Heart right ventricle (tissue), 16 donors: ENCODE measurements at regions not wholly inside any gene's neighbourhood (a gene's known extent, or its start where the extent isn't known, plus 50 kb on each side); places are given as distances from the start of the nearest gene placed in this dataset.

Source experiments
- ATAC-seq, 8 donors: fragments of 200-7000 bp; cut with Tn5 transposase; one replicate each; pipeline ENCODE4 v1.9.1; 2020; ENCODE audit warnings: mild to moderate bottlenecking in 8 of 8, moderate library complexity in 8 of 8, moderate number of reproducible peaks in 1 of 8
- DNase-seq, 2 donors: peaks; one replicate each; pipeline ENCODE4 v3.0.0-alpha.2; 2020
- H3K27ac ChIP-seq, 10 donors: fragments of 200-600 bp; sonication (generic) in 2 of 10; one replicate each; pipeline versions ENCODE4 v1.5.0 to v1.8.0; 2020 to 2022; ENCODE audit warnings: mild to moderate bottlenecking in 3 of 10
- H3K27me3 ChIP-seq, 7 donors: fragments of 200-600 bp; one replicate each; pipeline ENCODE4 v1.8.0; 2021 to 2022; ENCODE audit warnings: mild to moderate bottlenecking in 2 of 7
- H3K36me3 ChIP-seq, 9 donors: fragments of 200-600 bp; sonication (generic) in 1 of 9; one replicate each; pipeline versions ENCODE4 v1.5.0 to v1.8.0; 2020 to 2022; ENCODE audit warnings: mild to moderate bottlenecking in 2 of 9
- H3K4me1 ChIP-seq, 9 donors: fragments of 200-600 bp; sonication (generic) in 1 of 9; one replicate each; pipeline versions ENCODE4 v1.5.0 to v1.8.0; 2020 to 2022; ENCODE audit warnings: mild to moderate bottlenecking in 4 of 9
- H3K4me3 ChIP-seq, 10 donors: fragments of 200-600 bp; sonication (generic) in 2 of 10; one replicate each; pipeline versions ENCODE4 v1.5.0 to v1.8.0; 2020 to 2022; ENCODE audit warnings: mild to moderate bottlenecking in 7 of 10, moderate library complexity in 2 of 10
- H3K9me3 ChIP-seq, 11 donors: fragments of 200-600 bp in 10 of 11; sonication (generic) in 2 of 11; one replicate each; pipeline versions ENCODE4 v1.5.0 to v1.8.0; 2013 to 2022; ENCODE audit warnings: mild to moderate bottlenecking in 2 of 11, control low read depth in 1 of 11, moderate library complexity in 1 of 11
- WGBS, 2 donors: extraction: QIAGEN DNeasy Blood & Tissue Kit; methylation state at CpG; one replicate each; pipeline ENCODE4 v1.1.7; 2013; ENCODE audit warnings: inconsistent platforms in 1 of 2; 5-methylcytosine and 5-hydroxymethylcytosine counted together
- intact Hi-C, 10 donors: fragments of 100-400 bp; cut with DNase I; formaldehyde crosslinking; loops; one replicate each; pipeline versions ENCODE4 v1.11.1 to v1.14.2; 2022
- TF ChIP-seq, protein P1 (sequence below), 9 donors: fragments of 200-600 bp; sonication (generic) in 2 of 9; IDR thresholded peaks; one replicate each; pipeline versions ENCODE4 v1.5.0 to v1.8.0; 2021 to 2022; ENCODE audit warnings: antibody characterized with exemption in 9 of 9, mild to moderate bottlenecking in 5 of 9, moderate library complexity in 1 of 9
- donor health status: Arrhythmogenic right ventricular cardiomyopathy.
- donor health status: ischemic (EF 13 %, LVEDD 7.1; RV severe dilation, severe dysfunction).
- donor health status: healthy with polysubstance abuse.
- donor health status: DM: no; HTN: yes; CAD: no.
- donor health status: DM: no; HTN: no; CAD: no.
- donor health status: ischemic (EF 25% LVEDD 6.9; RV normal size, moderate dysfunction).
- donor health status: ischemic (EF 25% LVEDD 5.7; RV mildly dilated, moderate dysfunction).
- donor health status: healthy.
- donor health status: DM: yes; HTN: yes; CAD: no.
- donor health status: Ischemic cardiomyopathy.
- donor health status: ischemic (EF 35%, LVEDD 5.7; RV mildly dilated, moderate dysfunction).
- donor health status: nonischemic (EF 11% LVEDD 7.7; RV severe dilation, severe dysfunction).
- donor health status: DM: yes; HTN: yes; CAD: no.
- donor health status: PGD.
- donor health status: ischemic (EF 29% LVEDD 5.4; RV normal size, mild dysfunction).
- donor health status: nonischemic (EF 23%, LVEDD 6.1; RV moderate dilation, normal function).

DNA sequence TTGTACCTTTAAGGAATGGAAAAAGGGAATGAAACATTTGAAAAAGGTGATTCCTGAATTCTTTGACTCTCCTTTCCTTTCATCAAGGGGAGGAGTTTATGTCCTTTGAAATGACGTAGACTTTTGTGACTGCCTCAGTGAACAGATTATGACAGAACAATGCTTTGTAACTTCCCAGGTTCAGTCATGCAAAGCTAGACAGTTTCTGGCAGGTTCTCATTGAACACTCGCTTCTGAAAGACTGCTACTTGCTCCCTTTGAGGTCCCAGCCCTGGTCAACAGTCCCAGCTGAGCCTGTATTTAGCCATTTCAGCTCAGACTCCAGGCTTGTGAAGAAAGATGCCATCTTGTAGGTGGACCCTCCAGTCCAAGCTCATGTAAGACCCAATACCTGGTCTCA is 1178.9 kb downstream of the BCL11B start:
- H3K4me3 ChIP-seq, result no peak overlapping the region
- DNase-seq (no peak), ATAC-seq (no peak)
- peaks cover 0 to 5% (median 0%) of the 10 kb centered on the region in 7 donors for H3K27me3 ChIP-seq
- no peaks in the 10 kb centered on the region for H3K4me1 ChIP-seq
- intact Hi-C loops, result no loop called here
- no peak overlapping the region for H3K27ac ChIP-seq
- H3K9me3 ChIP-seq, result peaks cover 0 to 2% (median 0%) of the 10 kb centered on the region in 11 donors
- 62 to 63% methylated on average over 2 of the region's 2 CpGs for WGBS, 2 donors
- TF ChIP-seq, protein P1, sequence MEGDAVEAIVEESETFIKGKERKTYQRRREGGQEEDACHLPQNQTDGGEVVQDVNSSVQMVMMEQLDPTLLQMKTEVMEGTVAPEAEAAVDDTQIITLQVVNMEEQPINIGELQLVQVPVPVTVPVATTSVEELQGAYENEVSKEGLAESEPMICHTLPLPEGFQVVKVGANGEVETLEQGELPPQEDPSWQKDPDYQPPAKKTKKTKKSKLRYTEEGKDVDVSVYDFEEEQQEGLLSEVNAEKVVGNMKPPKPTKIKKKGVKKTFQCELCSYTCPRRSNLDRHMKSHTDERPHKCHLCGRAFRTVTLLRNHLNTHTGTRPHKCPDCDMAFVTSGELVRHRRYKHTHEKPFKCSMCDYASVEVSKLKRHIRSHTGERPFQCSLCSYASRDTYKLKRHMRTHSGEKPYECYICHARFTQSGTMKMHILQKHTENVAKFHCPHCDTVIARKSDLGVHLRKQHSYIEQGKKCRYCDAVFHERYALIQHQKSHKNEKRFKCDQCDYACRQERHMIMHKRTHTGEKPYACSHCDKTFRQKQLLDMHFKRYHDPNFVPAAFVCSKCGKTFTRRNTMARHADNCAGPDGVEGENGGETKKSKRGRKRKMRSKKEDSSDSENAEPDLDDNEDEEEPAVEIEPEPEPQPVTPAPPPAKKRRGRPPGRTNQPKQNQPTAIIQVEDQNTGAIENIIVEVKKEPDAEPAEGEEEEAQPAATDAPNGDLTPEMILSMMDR (IDR thresholded peaks at IDR 0.05), result no peak
- H3K36me3 ChIP-seq, result no peaks in the 10 kb centered on the region

DNA sequence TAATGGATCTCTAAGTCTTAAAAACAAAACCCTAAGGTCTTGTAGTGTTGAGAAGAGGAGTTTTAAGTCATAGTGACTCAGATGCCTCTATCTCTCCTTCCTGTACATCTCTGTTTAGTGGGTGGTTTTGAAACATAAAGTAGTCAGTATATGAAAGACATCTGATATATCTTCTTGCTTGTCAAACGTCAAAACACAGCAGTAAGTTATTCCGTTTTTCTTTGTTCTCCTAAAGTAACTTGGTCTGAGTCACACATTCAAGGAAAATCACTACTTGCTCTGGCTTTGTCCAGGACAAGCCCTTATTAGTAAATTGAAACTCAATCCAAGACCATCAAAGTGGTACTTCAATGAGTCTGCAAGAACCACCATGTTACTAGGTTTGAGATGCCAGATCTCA is 1172.5 kb downstream of the BCL11B start:
- Histone ChIP-seq H3K4me3 (no peak overlapping the region), H3K27ac (no peak overlapping the region), H3K4me1 (no peaks in the 10 kb centered on the region), H3K9me3 (peaks cover 0 to 10% (median 0%) of the 10 kb centered on the region in 11 donors), H3K36me3 (no peaks in the 10 kb centered on the region), H3K27me3 (peaks cover 0 to 7% (median 0%) of the 10 kb centered on the region in 7 donors)
- TF ChIP-seq, protein P1 (IDR thresholded peaks at IDR 0.05), result no peak
- intact Hi-C loops, result no loop called here
- DNase-seq (no peak), ATAC-seq (no peak)
- 72 to 74% methylated on average over 2 of the region's 2 CpGs for WGBS, 2 donors

DNA sequence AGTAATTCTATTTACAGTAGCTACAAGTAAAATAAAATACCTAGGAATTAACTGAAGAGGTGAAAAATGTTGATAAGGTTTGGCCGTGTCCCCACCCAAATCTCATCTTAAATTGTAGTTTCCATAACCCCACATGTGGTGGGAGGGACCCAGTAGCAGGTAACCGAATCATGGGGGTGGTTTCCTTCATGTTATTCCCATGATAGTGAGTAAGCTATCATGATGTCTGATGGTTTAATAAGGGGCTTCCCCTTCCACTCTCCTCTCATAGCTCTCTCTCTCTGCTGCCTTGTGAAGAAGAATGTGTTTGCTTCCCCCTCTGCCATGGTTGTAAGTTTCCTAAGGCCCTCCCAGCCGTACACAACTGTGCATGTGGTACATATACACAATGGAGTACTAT is 1170.7 kb downstream of the BCL11B start:
- H3K4me1 ChIP-seq, result no peaks in the 10 kb centered on the region
- TF ChIP-seq, protein P1 (IDR thresholded peaks at IDR 0.05), result no peak
- H3K9me3 ChIP-seq, result peaks cover 0 to 10% (median 0%) of the 10 kb centered on the region in 11 donors
- H3K4me3 ChIP-seq, result no peak overlapping the region
- H3K36me3 ChIP-seq, result no peaks in the 10 kb centered on the region
- DNase-seq (no peak), ATAC-seq (no peak)
- H3K27ac ChIP-seq, result no peak overlapping the region
- intact Hi-C loops, result no loop called here
- H3K27me3 ChIP-seq, result peaks cover 0 to 3% (median 0%) of the 10 kb centered on the region in 7 donors
- 67 to 72% methylated on average over 3 of the region's 3 CpGs for WGBS, 2 donors

GRCh38 chr14:98103705-98104104 is 1168.3 kb downstream of the BCL11B start:
- TF ChIP-seq, protein P1 (IDR thresholded peaks at IDR 0.05), result no peak
- Histone ChIP-seq H3K36me3 (no peaks in the 10 kb centered on the region), H3K9me3 (peaks cover 0 to 3% (median 0%) of the 10 kb centered on the region in 11 donors), H3K27me3 (peaks cover 0 to 5% (median 0%) of the 10 kb centered on the region in 7 donors), H3K4me3 (no peak overlapping the region), H3K4me1 (no peaks in the 10 kb centered on the region), H3K27ac (no peak overlapping the region)
- 85 to 86% methylated on average over 2 of the region's 2 CpGs for WGBS, 2 donors
- no peak for ATAC-seq
- DNase-seq, result no peak
- intact Hi-C loops, result no loop called here
